ENCODE measurements at regions not wholly inside any gene's neighbourhood (a gene's known extent, or its start where the extent isn't known, plus 50 kb on each side); places are given as distances from the start of the nearest gene placed in this dataset.
"Not testable (repeated sequence)": the region's sequence is repeated elsewhere in the genome, so short reads cannot be mapped to it uniquely, and the experiment has no call there.

- not testable (repeated sequence) for H3K79me2 ChIP-seq (ENCODE audit: control insufficient read depth, insufficient read depth, low read length); H3K4me2 ChIP-seq (ENCODE audit: extremely low read depth, insufficient read depth, low read length); H3K36me3 ChIP-seq (ENCODE audit: control insufficient read depth, insufficient read depth, low read length); H3K4me1 ChIP-seq (ENCODE audit: control insufficient read depth, extremely low read depth, insufficient read depth, low read length); H3K27me3 ChIP-seq (ENCODE audit: control insufficient read depth, insufficient read depth, low read length); H2AFZ ChIP-seq (ENCODE audit: low read length); H4K20me1 ChIP-seq (ENCODE audit: control insufficient read depth, extremely low read depth, insufficient read depth, low read length); H3K9me3 ChIP-seq (ENCODE audit: control insufficient read depth, insufficient read depth, low read depth, low read length)
- H3K4me3 ChIP-seq (replicated peaks in 1 of 4; ENCODE audit: control extremely low read depth in 1 of 4, insufficient read depth in 1 of 4, low read depth in 3 of 4, low read length in 4 of 4), result peak overlapping the region; percentile 26 to 68 (median 50)
- peak overlapping the region; percentile 27 for H3K27ac ChIP-seq (ENCODE audit: insufficient read depth, low read length)
- H3K9ac ChIP-seq (ENCODE audit: insufficient read depth, low read length), result peak overlapping the region; percentile 42
- DNase-seq (ENCODE audit: low read depth in 2 of 2), result peak; percentile 36 to 42
Observed at GRCh38 chr15:22664294-22665058, 122.0 kb upstream of the NIPA1 start.

DNA sequence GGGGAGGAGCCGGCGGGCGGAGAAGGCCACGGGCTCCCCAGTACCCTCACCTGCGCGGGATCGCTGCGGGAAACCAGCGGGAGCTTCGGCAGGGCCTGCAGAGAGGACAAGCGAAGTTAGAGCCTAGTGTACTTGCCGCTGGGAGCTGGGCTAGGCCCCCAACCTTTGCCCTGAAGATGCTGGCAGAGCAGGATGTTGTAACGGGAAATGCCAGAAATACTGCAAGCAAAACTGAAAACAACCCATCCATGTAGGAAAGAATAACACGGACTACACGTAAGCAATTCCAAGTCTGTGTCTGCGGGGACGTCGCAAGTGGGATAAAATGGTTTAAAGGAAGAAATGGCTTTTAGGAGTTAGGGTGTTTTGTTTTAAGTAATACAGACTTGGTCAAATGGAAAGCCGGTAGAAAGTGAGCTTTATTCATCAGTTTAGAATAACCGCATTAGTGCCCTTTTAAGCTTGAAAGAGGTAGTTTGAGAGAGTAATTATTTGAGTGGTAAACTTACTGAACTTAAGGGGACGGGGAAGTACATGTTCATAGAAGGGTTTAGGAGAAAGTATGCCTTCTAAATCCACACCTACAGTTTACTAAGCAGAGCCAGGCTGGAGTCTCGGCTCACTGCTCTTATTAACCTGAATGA lies 121.3 kb upstream of the NIPA1 start:
- DNase-seq (ENCODE audit: low read depth in 2 of 2), result peak; percentile 62 to 78
- H3K4me3 ChIP-seq (replicated peaks in 1 of 4; ENCODE audit: control extremely low read depth in 1 of 4, insufficient read depth in 1 of 4, low read depth in 3 of 4, low read length in 4 of 4), result peak overlapping the region; percentile 17 to 68 (median 50)
- not testable (repeated sequence) for H3K27me3 ChIP-seq (ENCODE audit: control insufficient read depth, insufficient read depth, low read length); H4K20me1 ChIP-seq (ENCODE audit: control insufficient read depth, extremely low read depth, insufficient read depth, low read length); H3K36me3 ChIP-seq (ENCODE audit: control insufficient read depth, insufficient read depth, low read length); H3K4me1 ChIP-seq (ENCODE audit: control insufficient read depth, extremely low read depth, insufficient read depth, low read length); H3K9ac ChIP-seq (ENCODE audit: insufficient read depth, low read length); H3K9me3 ChIP-seq (ENCODE audit: control insufficient read depth, insufficient read depth, low read depth, low read length); H3K79me2 ChIP-seq (ENCODE audit: control insufficient read depth, insufficient read depth, low read length)
- peak overlapping the region; percentile 1 for H3K4me2 ChIP-seq (ENCODE audit: extremely low read depth, insufficient read depth, low read length)
- H3K27ac ChIP-seq (ENCODE audit: insufficient read depth, low read length), result peak overlapping the region; percentile 27
- peak overlapping the region; percentile 33 for H2AFZ ChIP-seq (ENCODE audit: low read length)

- not testable (repeated sequence) for H3K79me2 ChIP-seq (ENCODE audit: control insufficient read depth, insufficient read depth, low read length); H3K36me3 ChIP-seq (ENCODE audit: control insufficient read depth, insufficient read depth, low read length); H3K27ac ChIP-seq (ENCODE audit: insufficient read depth, low read length); H3K27me3 ChIP-seq (ENCODE audit: control insufficient read depth, insufficient read depth, low read length); H2AFZ ChIP-seq (ENCODE audit: low read length); H4K20me1 ChIP-seq (ENCODE audit: control insufficient read depth, extremely low read depth, insufficient read depth, low read length); H3K9ac ChIP-seq (ENCODE audit: insufficient read depth, low read length); H3K4me1 ChIP-seq (ENCODE audit: control insufficient read depth, extremely low read depth, insufficient read depth, low read length); H3K9me3 ChIP-seq (ENCODE audit: control insufficient read depth, insufficient read depth, low read depth, low read length); DNase-seq (ENCODE audit: low read depth in 2 of 2); H3K4me2 ChIP-seq (ENCODE audit: extremely low read depth, insufficient read depth, low read length)
- H3K4me3 ChIP-seq (replicated peaks in 1 of 4; ENCODE audit: control extremely low read depth in 1 of 4, insufficient read depth in 1 of 4, low read depth in 3 of 4, low read length in 4 of 4), result peak overlapping the region; percentile 17 to 68 (median 50)
Observed at GRCh38 chr15:22665711-22666110, 120.7 kb upstream of the NIPA1 start.

DNA sequence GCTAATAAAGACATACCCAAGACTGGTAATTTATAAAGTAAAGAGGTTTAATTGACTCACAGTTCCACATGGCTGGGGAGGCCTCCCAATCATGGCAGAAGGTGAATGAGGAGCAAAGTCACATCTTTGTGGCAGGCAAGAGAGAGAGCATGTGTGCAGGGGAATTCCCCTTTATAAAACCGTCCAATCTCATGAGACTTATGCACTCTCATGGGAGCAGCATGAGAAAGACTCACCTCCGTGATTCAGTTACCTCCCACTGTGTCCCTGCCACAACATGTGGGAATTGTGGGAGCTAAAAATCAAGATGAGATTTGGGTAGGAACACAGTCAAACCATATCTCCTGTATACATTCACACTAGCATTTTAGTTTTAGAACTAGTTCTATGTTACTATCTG lies 101.7 kb upstream of the NIPA1 start:
- not testable (repeated sequence) for H3K36me3 ChIP-seq (ENCODE audit: control insufficient read depth, insufficient read depth, low read length); H3K9ac ChIP-seq (ENCODE audit: insufficient read depth, low read length); H3K4me1 ChIP-seq (ENCODE audit: control insufficient read depth, extremely low read depth, insufficient read depth, low read length); H3K9me3 ChIP-seq (ENCODE audit: control insufficient read depth, insufficient read depth, low read depth, low read length); H3K4me2 ChIP-seq (ENCODE audit: extremely low read depth, insufficient read depth, low read length); H2AFZ ChIP-seq (ENCODE audit: low read length); H4K20me1 ChIP-seq (ENCODE audit: control insufficient read depth, extremely low read depth, insufficient read depth, low read length); H3K4me3 ChIP-seq (replicated peaks in 1 of 4; ENCODE audit: control extremely low read depth in 1 of 4, insufficient read depth in 1 of 4, low read depth in 3 of 4, low read length in 4 of 4); H3K79me2 ChIP-seq (ENCODE audit: control insufficient read depth, insufficient read depth, low read length); H3K27me3 ChIP-seq (ENCODE audit: control insufficient read depth, insufficient read depth, low read length); H3K27ac ChIP-seq (ENCODE audit: insufficient read depth, low read length)
- DNase-seq (ENCODE audit: low read depth in 2 of 2), result peak in 1 of 2 donors; percentile 15

DNA sequence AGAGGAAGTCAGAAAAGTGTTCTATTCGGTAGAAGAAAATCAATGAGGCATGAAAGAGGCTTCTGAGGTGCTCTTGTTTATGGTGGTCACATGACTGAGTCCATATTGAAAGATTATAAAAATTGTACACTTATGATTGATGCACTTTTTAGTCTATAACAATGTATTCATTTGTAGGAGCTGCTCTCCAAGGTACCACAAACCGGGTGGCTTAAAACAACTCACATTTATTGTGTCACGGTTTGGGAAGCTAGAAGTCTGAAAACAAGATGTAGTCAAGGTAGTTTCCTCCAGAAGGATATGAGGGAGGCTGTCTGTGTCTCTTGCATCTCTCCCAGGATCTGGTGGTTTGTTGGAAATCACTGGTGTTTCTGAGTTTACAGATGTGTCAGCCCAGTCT lies 86.6 kb upstream of the NIPA1 start:
- not testable (repeated sequence) for H3K79me2 ChIP-seq (ENCODE audit: control insufficient read depth, insufficient read depth, low read length); DNase-seq (ENCODE audit: low read depth in 2 of 2); H3K4me2 ChIP-seq (ENCODE audit: extremely low read depth, insufficient read depth, low read length); H2AFZ ChIP-seq (ENCODE audit: low read length); H3K9me3 ChIP-seq (ENCODE audit: control insufficient read depth, insufficient read depth, low read depth, low read length); H3K4me1 ChIP-seq (ENCODE audit: control insufficient read depth, extremely low read depth, insufficient read depth, low read length); H4K20me1 ChIP-seq (ENCODE audit: control insufficient read depth, extremely low read depth, insufficient read depth, low read length); H3K9ac ChIP-seq (ENCODE audit: insufficient read depth, low read length); H3K27ac ChIP-seq (ENCODE audit: insufficient read depth, low read length); H3K27me3 ChIP-seq (ENCODE audit: control insufficient read depth, insufficient read depth, low read length); H3K36me3 ChIP-seq (ENCODE audit: control insufficient read depth, insufficient read depth, low read length); H3K4me3 ChIP-seq (replicated peaks in 1 of 4; ENCODE audit: control extremely low read depth in 1 of 4, insufficient read depth in 1 of 4, low read depth in 3 of 4, low read length in 4 of 4)

- not testable (repeated sequence) for H3K27me3 ChIP-seq (ENCODE audit: control insufficient read depth, insufficient read depth, low read length); H3K4me2 ChIP-seq (ENCODE audit: extremely low read depth, insufficient read depth, low read length); H3K79me2 ChIP-seq (ENCODE audit: control insufficient read depth, insufficient read depth, low read length); H3K27ac ChIP-seq (ENCODE audit: insufficient read depth, low read length); H3K9me3 ChIP-seq (ENCODE audit: control insufficient read depth, insufficient read depth, low read depth, low read length); H4K20me1 ChIP-seq (ENCODE audit: control insufficient read depth, extremely low read depth, insufficient read depth, low read length); H2AFZ ChIP-seq (ENCODE audit: low read length); DNase-seq (ENCODE audit: low read depth in 2 of 2); H3K9ac ChIP-seq (ENCODE audit: insufficient read depth, low read length); H3K4me3 ChIP-seq (replicated peaks in 1 of 4; ENCODE audit: control extremely low read depth in 1 of 4, insufficient read depth in 1 of 4, low read depth in 3 of 4, low read length in 4 of 4); H3K36me3 ChIP-seq (ENCODE audit: control insufficient read depth, insufficient read depth, low read length); H3K4me1 ChIP-seq (ENCODE audit: control insufficient read depth, extremely low read depth, insufficient read depth, low read length)
Observed at GRCh38 chr15:22710831-22711341, 75.6 kb upstream of the NIPA1 start.

Measured in fibroblast of lung (primary cell).